CD4-positive, alpha-beta T cell (primary cell): ENCODE measurements at regions not wholly inside any gene's neighbourhood (a gene's known extent, or its start where the extent isn't known, plus 50 kb on each side); places are given as distances from the start of the nearest gene placed in this dataset.
A peak's percentile ranks its signal among the peaks of the same experiment; 100 is the strongest.
"Not testable (repeated sequence)": the region's sequence is repeated elsewhere in the genome, so short reads cannot be mapped to it uniquely, and the experiment has no call there.

Experiments used
- ATAC-seq: fragments of 200-7000 bp; cut with Tn5 transposase; one replicate; pipeline ENCODE4 v1.10.0; 2022; ENCODE audit warnings: mild to moderate bottlenecking; ENCODE audit not compliant: poor library complexity
- CTCF ChIA-PET: fragments of 350-600 bp; sonication (Branson Sonifier 250); formaldehyde crosslinking; loops from one replicate; lab custom pipeline; 2021; ENCODE audit warnings: antibody characterized with exemption, inconsistent platforms; lab: Charles Lee
- POLR2A ChIA-PET: fragments of 350-600 bp; sonication (Branson Sonifier 250); formaldehyde crosslinking; loops from one replicate; lab custom pipeline; 2021; ENCODE audit warnings: antibody characterized with exemption, inconsistent platforms; lab: Charles Lee
- DNase-seq, 14 experiments: peaks; one replicate each; pipeline ENCODE4 v3.0.0-alpha.2; 2013 to 2020; ENCODE audit warnings: mixed read lengths in 2 of 14
- H3K27ac ChIP-seq, 2 donors: one replicate each; pipeline versions ENCODE4 v1.5.1 to v1.7.0; 2013; ENCODE audit warnings: low read length in 2 of 2, low read depth in 1 of 2, mild to moderate bottlenecking in 1 of 2
- H3K27me3 ChIP-seq, 2 experiments: 1 replicate in 1 of 2; 2 replicates in 1 of 2; pipeline versions ENCODE4 v1.6.1 to v1.7.0; 2013; ENCODE audit warnings: low read length in 2 of 2, control low read depth in 1 of 2, mild to moderate bottlenecking in 1 of 2, moderate library complexity in 1 of 2; ENCODE audit not compliant: insufficient read depth in 2 of 2, control insufficient read depth in 1 of 2
- H3K36me3 ChIP-seq: one replicate; pipeline ENCODE4 v1.6.1; 2013; ENCODE audit warnings: low read length, control low read depth; ENCODE audit not compliant: insufficient read depth
- H3K4me1 ChIP-seq: one replicate; pipeline ENCODE4 v1.6.1; 2013; ENCODE audit warnings: low read length, control low read depth; ENCODE audit not compliant: insufficient read depth
- H3K4me3 ChIP-seq: one replicate; pipeline ENCODE4 v1.5.1; 2013; ENCODE audit warnings: mild to moderate bottlenecking, low read length, moderate library complexity
- H3K9me3 ChIP-seq, 2 experiments: 1 replicate in 1 of 2; 2 replicates in 1 of 2; pipeline versions ENCODE4 v1.6.1 to v1.7.0; 2013; ENCODE audit warnings: low read length in 2 of 2, mild to moderate bottlenecking in 2 of 2, control low read depth in 1 of 2, moderate library complexity in 1 of 2; ENCODE audit not compliant: control insufficient read depth in 1 of 2, insufficient read depth in 1 of 2
- H3K27ac Mint-ChIP-seq: one replicate; pipeline ENCODE4 v1.8.0; 2020; ENCODE audit warnings: mixed read lengths
- H3K27me3 Mint-ChIP-seq: one replicate; pipeline ENCODE4 v1.8.0; 2021; ENCODE audit warnings: mixed read lengths
- H3K36me3 Mint-ChIP-seq: one replicate; pipeline ENCODE4 v1.8.0; 2021; ENCODE audit warnings: low read depth, mixed read lengths
- H3K4me1 Mint-ChIP-seq: one replicate; pipeline ENCODE4 v1.8.0; 2021; ENCODE audit warnings: low read depth, mixed read lengths
- H3K4me3 Mint-ChIP-seq: one replicate; pipeline ENCODE4 v1.8.0; 2020; ENCODE audit warnings: mild to moderate bottlenecking, mixed read lengths
- H3K9me3 Mint-ChIP-seq: one replicate; pipeline ENCODE4 v1.8.0; 2020; ENCODE audit warnings: mixed read lengths
- intact Hi-C, 2 experiments: fragments of 100-400 bp; cut with DNase I in 1 of 2; cut with micrococcal nuclease in 1 of 2; formaldehyde crosslinking; loops; one replicate each; pipeline versions ENCODE4 v1.15.1 to v1.9.0; 2023 to 2025; cut with DNase I, micrococcal nuclease
- TF ChIP-seq, protein P1 (sequence below): fragments of 200-600 bp; IDR thresholded peaks from one replicate; pipeline ENCODE4 v1.8.0; 2022; ENCODE audit warnings: antibody characterized with exemption, mild to moderate bottlenecking

DNA sequence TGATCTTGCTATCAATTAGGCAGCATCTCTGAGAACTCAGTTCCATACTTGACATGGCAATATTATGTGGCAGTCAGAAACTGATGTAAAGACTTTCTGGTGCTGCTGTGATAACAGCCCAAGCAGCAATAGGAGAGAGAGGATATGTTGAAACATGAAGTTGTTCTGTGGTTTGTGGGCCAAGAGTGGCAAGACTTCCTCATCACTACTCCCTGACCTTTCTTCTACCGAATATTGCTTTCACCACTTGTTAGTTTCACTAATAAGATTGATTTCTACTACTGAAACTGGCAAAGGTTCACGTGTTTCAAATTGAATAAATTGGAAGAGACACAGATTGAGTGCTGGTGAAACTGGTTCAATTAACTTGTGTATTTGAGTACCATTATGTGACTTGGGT is 852.6 kb upstream of the RAG2 start:
- Histone ChIP-seq H3K4me1 (no peaks in the 10 kb centered on the region), H3K9me3 (no peaks in the 10 kb centered on the region), H3K27ac (no peak overlapping the region), H3K36me3 (no peaks in the 10 kb centered on the region), H3K27me3 (no peaks in the 10 kb centered on the region), H3K4me3 (no peak overlapping the region)
- ChIA-PET POLR2A (no interaction called here), CTCF (no interaction called here)
- ATAC-seq (no peak), DNase-seq (peak in 1 of 14 experiments; percentile 2)
- intact Hi-C loops, result no loop called here
- H3K36me3 Mint-ChIP-seq, result no peaks in the 10 kb centered on the region
- H3K9me3 Mint-ChIP-seq, result peaks cover 4% of the 10 kb centered on the region
- no peak overlapping the region for H3K27ac Mint-ChIP-seq
- no peaks in the 10 kb centered on the region for H3K4me1 Mint-ChIP-seq
- no peaks in the 10 kb centered on the region for H3K27me3 Mint-ChIP-seq
- TF ChIP-seq, protein P1, sequence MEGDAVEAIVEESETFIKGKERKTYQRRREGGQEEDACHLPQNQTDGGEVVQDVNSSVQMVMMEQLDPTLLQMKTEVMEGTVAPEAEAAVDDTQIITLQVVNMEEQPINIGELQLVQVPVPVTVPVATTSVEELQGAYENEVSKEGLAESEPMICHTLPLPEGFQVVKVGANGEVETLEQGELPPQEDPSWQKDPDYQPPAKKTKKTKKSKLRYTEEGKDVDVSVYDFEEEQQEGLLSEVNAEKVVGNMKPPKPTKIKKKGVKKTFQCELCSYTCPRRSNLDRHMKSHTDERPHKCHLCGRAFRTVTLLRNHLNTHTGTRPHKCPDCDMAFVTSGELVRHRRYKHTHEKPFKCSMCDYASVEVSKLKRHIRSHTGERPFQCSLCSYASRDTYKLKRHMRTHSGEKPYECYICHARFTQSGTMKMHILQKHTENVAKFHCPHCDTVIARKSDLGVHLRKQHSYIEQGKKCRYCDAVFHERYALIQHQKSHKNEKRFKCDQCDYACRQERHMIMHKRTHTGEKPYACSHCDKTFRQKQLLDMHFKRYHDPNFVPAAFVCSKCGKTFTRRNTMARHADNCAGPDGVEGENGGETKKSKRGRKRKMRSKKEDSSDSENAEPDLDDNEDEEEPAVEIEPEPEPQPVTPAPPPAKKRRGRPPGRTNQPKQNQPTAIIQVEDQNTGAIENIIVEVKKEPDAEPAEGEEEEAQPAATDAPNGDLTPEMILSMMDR, result no peak
- H3K4me3 Mint-ChIP-seq, result no peak overlapping the region

DNA sequence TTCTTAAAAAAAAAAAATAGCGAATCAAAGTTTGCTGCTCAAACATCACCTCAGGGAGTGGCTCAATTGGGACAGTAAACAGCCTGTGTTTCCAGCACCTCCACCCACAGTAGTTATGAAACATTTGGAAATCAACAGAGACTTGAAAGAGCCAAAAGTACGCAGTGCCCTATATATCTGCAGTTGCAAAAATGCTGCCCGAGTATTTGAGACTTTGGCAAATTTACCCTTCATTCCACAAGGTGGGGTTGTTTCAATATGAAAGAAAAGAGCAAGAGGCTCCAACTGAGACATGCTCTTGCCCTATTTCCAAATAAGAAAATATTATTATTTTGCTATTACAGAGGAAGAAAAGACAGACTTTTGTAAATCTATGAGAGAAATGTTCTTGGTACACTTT is 851.1 kb upstream of the RAG2 start:
- Histone ChIP-seq H3K36me3 (no peaks in the 10 kb centered on the region), H3K9me3 (peaks cover 0 to 4% of the 10 kb centered on the region in 2 experiments), H3K27ac (no peak overlapping the region), H3K27me3 (no peaks in the 10 kb centered on the region), H3K4me1 (no peaks in the 10 kb centered on the region), H3K4me3 (no peak overlapping the region)
- Mint-ChIP-seq H3K4me3 (no peak overlapping the region), H3K36me3 (no peaks in the 10 kb centered on the region), H3K9me3 (no peaks in the 10 kb centered on the region), H3K27me3 (no peaks in the 10 kb centered on the region), H3K27ac (no peak overlapping the region), H3K4me1 (no peaks in the 10 kb centered on the region)
- ChIA-PET CTCF (no interaction called here), POLR2A (no interaction called here)
- intact Hi-C loops, result no loop called here
- ATAC-seq, result no peak
- DNase-seq, result no peak
- TF ChIP-seq, protein P1, result no peak

DNA sequence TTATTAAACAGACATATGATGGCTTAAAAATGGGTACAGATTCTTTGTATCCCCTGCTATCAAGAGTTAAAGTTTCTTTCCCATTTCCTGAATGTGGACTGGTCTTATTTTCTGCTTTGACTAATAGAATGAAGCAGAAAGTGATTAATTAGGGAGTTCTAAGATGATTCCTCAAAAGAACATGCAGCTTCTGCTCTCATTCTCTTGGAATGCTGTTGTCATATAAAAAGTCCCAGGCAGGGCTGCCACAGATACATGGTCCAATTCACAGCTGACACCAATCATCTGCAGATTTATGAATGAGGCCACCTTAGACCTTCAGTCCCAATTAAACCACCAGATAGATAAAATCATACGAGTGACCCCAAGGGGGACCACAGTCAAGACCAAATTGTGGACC is 844.5 kb upstream of the RAG2 start:
- POLR2A ChIA-PET, result no interaction called here
- Histone ChIP-seq H3K27ac (no peak overlapping the region), H3K9me3 (peaks cover 0 to 4% of the 10 kb centered on the region in 2 experiments), H3K36me3 (no peaks in the 10 kb centered on the region), H3K27me3 (no peaks in the 10 kb centered on the region), H3K4me3 (no peak overlapping the region), H3K4me1 (no peaks in the 10 kb centered on the region)
- no peak overlapping the region for H3K27ac Mint-ChIP-seq
- H3K36me3 Mint-ChIP-seq, result no peaks in the 10 kb centered on the region
- intact Hi-C loops, result no loop called here
- no peak overlapping the region for H3K4me3 Mint-ChIP-seq
- DNase-seq (no peak), ATAC-seq (no peak)
- no peaks in the 10 kb centered on the region for H3K27me3 Mint-ChIP-seq
- peaks cover 4% of the 10 kb centered on the region for H3K9me3 Mint-ChIP-seq
- CTCF ChIA-PET, result no interaction called here
- no peaks in the 10 kb centered on the region for H3K4me1 Mint-ChIP-seq
- TF ChIP-seq, protein P1, result no peak

DNA sequence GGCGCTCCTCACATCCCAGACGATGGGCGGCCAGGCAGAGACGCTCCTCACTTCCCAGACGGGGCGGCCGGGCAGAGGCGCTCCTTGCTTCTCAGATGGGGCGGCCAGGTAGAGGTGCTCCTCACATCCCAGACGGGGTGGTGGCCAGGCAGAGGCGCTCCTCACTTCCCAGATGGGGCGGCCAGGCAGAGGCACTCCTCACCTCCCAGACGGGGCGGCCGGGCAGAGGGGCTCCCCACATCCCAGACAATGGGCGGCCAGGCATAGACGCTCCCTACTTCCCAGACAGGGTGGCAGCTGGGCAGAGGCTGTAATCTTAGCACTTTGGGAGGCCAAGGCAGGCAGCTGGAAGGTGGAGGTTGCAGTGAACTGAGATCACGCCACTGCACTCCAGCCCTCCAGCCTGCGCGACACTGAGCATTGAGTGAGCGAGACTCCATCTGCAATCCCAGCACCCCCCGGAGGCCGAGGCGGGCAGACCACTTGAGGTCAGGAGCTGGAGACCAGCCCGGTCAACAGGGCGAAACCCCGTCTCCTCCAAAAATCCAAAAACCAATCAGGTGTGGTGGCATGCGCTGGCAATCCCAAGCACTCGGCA is 833.7 kb upstream of the RAG2 start:
- H3K36me3 Mint-ChIP-seq, H3K4me3 Mint-ChIP-seq, H3K27me3 ChIP-seq, H3K27me3 Mint-ChIP-seq, CTCF ChIA-PET, H3K27ac Mint-ChIP-seq, POLR2A ChIA-PET, H3K4me3 ChIP-seq, DNase-seq, H3K4me1 ChIP-seq, H3K36me3 ChIP-seq, intact Hi-C loops, H3K27ac ChIP-seq, ATAC-seq, H3K4me1 Mint-ChIP-seq: not testable (repeated sequence)
- H3K9me3 Mint-ChIP-seq, result peaks cover 11% of the 10 kb centered on the region
- peaks cover 0 to 21% of the 10 kb centered on the region in 2 experiments for H3K9me3 ChIP-seq

DNA sequence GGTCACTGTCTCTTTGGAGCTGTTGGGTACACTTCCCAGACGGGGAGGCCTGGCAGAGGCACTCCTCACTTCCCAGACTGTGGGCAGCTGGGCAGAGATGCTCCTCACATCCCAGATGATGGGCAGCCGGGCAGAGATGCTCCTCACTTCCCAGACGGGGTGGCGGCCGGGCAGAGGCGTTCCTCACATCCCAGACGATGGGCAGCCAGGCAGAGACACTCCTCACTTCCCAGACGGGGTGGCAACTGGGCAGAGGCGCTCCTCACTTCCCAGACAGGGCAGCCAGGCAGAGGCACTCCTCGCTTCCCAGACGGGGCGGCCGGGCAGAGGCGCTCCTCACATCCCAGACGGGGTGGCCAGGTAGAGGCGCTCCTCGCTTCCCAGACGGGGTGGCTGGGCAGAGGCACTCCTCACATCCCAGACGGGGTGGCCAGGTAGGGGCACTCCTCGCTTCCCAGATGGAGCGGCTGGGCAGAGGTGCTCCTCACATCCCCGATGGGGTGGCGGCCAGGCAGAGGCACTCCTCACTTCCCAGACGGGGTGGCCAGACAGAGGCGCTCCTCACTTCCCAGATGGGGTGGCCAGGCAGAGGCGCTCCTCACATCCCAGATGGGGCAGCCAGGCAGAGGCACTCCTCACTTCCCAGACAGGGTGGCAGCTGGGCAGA is 833.1 kb upstream of the RAG2 start:
- peaks cover 11% of the 10 kb centered on the region for H3K9me3 Mint-ChIP-seq
- H3K9me3 ChIP-seq, result peaks cover 0 to 21% of the 10 kb centered on the region in 2 experiments
- ATAC-seq, POLR2A ChIA-PET, H3K27ac Mint-ChIP-seq, H3K27me3 Mint-ChIP-seq, H3K4me1 ChIP-seq, H3K4me3 ChIP-seq, H3K27ac ChIP-seq, H3K4me1 Mint-ChIP-seq, DNase-seq, H3K36me3 Mint-ChIP-seq, CTCF ChIA-PET, H3K27me3 ChIP-seq, H3K4me3 Mint-ChIP-seq, H3K36me3 ChIP-seq, intact Hi-C loops: not testable (repeated sequence)
